ENCODE measurements at regions not wholly inside any gene's neighbourhood (a gene's known extent, or its start where the extent isn't known, plus 50 kb on each side); places are given as distances from the start of the nearest gene placed in this dataset.

DNA sequence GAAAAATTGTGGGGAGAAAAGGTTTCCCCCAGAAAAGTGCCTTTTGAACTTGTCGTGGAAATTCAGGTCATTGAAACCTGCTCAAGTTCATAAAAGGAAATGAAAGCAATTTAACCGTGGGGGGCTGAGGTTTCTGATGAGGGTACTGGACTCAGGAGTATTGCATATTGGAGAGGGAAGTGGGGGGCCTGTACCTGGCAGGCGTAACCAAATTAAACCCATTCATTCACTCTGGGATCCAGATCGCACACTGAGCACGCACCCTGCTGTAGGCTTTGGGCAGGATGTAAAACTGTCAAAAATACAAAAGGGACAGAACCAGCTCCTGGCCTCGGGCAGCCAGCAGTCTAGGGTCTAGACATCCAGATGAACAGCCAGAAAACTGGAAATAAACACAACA is 1517.4 kb downstream of the BRD1 start:
- TF ChIP-seq CTCF (IDR thresholded peaks at IDR 0.05) (no peak), ZFX (IDR thresholded peaks at IDR 0.05; ENCODE audit: borderline replicate concordance) (no peak)
